ENCODE measurements at regions not wholly inside any gene's neighbourhood (a gene's known extent, or its start where the extent isn't known, plus 50 kb on each side); places are given as distances from the start of the nearest gene placed in this dataset.
"Not testable (repeated sequence)": the region's sequence is repeated elsewhere in the genome, so short reads cannot be mapped to it uniquely, and the experiment has no call there.

- DNase-seq (ENCODE audit: low read depth in 4 of 4, low spot score in 3 of 4), result no peak
These were observed 56.2 kb upstream of the TNPO1 start for GRCh38 chr5:72760259-72760658.

GRCh38 chr5:72752909-72753308 lies 63.6 kb upstream of the TNPO1 start:
- no peak for DNase-seq (ENCODE audit: low read depth in 4 of 4, low spot score in 3 of 4)

GRCh38 chr5:72749362-72749997 lies 67.0 kb upstream of the TNPO1 start:
- no peak for DNase-seq (ENCODE audit: low read depth in 4 of 4, low spot score in 3 of 4)

GRCh38 chr5:72747826-72748225 lies 68.6 kb upstream of the TNPO1 start:
- no peak for DNase-seq (ENCODE audit: low read depth in 4 of 4, low spot score in 3 of 4)

GRCh38 chr5:72746736-72747135 lies 69.7 kb upstream of the TNPO1 start:
- no peak for DNase-seq (ENCODE audit: low read depth in 4 of 4, low spot score in 3 of 4)

- no peak for DNase-seq (ENCODE audit: low read depth in 4 of 4, low spot score in 3 of 4)
These were observed 72.3 kb upstream of the TNPO1 start for GRCh38 chr5:72744136-72744535.

- no peak for DNase-seq (ENCODE audit: low read depth in 4 of 4, low spot score in 3 of 4)
These were observed 74.7 kb upstream of the TNPO1 start for GRCh38 chr5:72741805-72742204.

- no peak for DNase-seq (ENCODE audit: low read depth in 4 of 4, low spot score in 3 of 4)
These were observed 82.7 kb upstream of the TNPO1 start for GRCh38 chr5:72733810-72734209.

GRCh38 chr5:72723581-72723980 lies 92.9 kb upstream of the TNPO1 start:
- DNase-seq (ENCODE audit: low read depth in 4 of 4, low spot score in 3 of 4), result no peak

GRCh38 chr5:72722792-72723452 lies 93.5 kb upstream of the TNPO1 start:
- DNase-seq (ENCODE audit: low read depth in 4 of 4, low spot score in 3 of 4), result no peak

- no peak for DNase-seq (ENCODE audit: low read depth in 4 of 4, low spot score in 3 of 4)
These were observed 94.6 kb upstream of the TNPO1 start for GRCh38 chr5:72721844-72722243.

GRCh38 chr5:72720205-72720604 lies 96.3 kb upstream of the TNPO1 start:
- DNase-seq (ENCODE audit: low read depth in 4 of 4, low spot score in 3 of 4), result no peak

- no peak for DNase-seq (ENCODE audit: low read depth in 4 of 4, low spot score in 3 of 4)
These were observed 105.1 kb upstream of the TNPO1 start for GRCh38 chr5:72711351-72711750.

GRCh38 chr5:72709341-72709740 lies 107.1 kb upstream of the TNPO1 start:
- no peak for DNase-seq (ENCODE audit: low read depth in 4 of 4, low spot score in 3 of 4)

GRCh38 chr5:72705178-72705577 lies 111.3 kb upstream of the TNPO1 start:
- no peak for DNase-seq (ENCODE audit: low read depth in 4 of 4, low spot score in 3 of 4)

- DNase-seq (ENCODE audit: low read depth in 4 of 4, low spot score in 3 of 4), result no peak
These were observed 112.6 kb upstream of the TNPO1 start for GRCh38 chr5:72703876-72704275.

GRCh38 chr5:72702881-72703434 lies 113.5 kb upstream of the TNPO1 start:
- no peak for DNase-seq (ENCODE audit: low read depth in 4 of 4, low spot score in 3 of 4)

GRCh38 chr5:72702105-72702504 lies 114.4 kb upstream of the TNPO1 start:
- DNase-seq (ENCODE audit: low read depth in 4 of 4, low spot score in 3 of 4), result not testable (repeated sequence)

- DNase-seq (ENCODE audit: low read depth in 4 of 4, low spot score in 3 of 4), result no peak
These were observed 118.0 kb upstream of the TNPO1 start for GRCh38 chr5:72698481-72698880.

- no peak for DNase-seq (ENCODE audit: low read depth in 4 of 4, low spot score in 3 of 4)
These were observed 118.8 kb upstream of the TNPO1 start for GRCh38 chr5:72697622-72698021.

GRCh38 chr5:72695659-72696058 lies 120.8 kb upstream of the TNPO1 start:
- no peak for DNase-seq (ENCODE audit: low read depth in 4 of 4, low spot score in 3 of 4)

GRCh38 chr5:72694856-72695255 lies 121.6 kb upstream of the TNPO1 start:
- DNase-seq (ENCODE audit: low read depth in 4 of 4, low spot score in 3 of 4), result no peak

All from right renal pelvis (tissue), 4 donors.